GM18505 (cell line): ENCODE measurements at regions not wholly inside any gene's neighbourhood (a gene's known extent, or its start where the extent isn't known, plus 50 kb on each side); places are given as distances from the start of the nearest gene placed in this dataset.

Source experiments
- ATAC-seq: cut with Tn5 transposase; IDR thresholded peaks from one replicate; pipeline ENCODE4 v1.9.1; 2021; ENCODE audit not compliant: unreplicated experiment
- POLR2A ChIP-seq: IDR thresholded peaks from 4 replicates; pipeline ENCODE4 v1.6.1; 2011; ENCODE audit warnings: borderline replicate concordance; ENCODE audit not compliant: insufficient read depth, insufficient read length; ENCODE audit errors: extremely low read depth

- ATAC-seq: no peak
- TF ChIP-seq POLR2A: no peak
Observed at GRCh38 chr7:41910940-41911600, 208.2 kb upstream of the INHBA start.

GRCh38 chr7:41907444-41907843, 204.6 kb upstream of the INHBA start:
- ATAC-seq: no peak
- no peak for TF ChIP-seq POLR2A

GRCh38 chr7:41900532-41900931, 197.6 kb upstream of the INHBA start:
- no peak for ATAC-seq

GRCh38 chr7:41899823-41900433, 197.0 kb upstream of the INHBA start:
- ATAC-seq: no peak
- no peak for TF ChIP-seq POLR2A

More at GRCh38 chr7:41900532-41900931, 197.6 kb upstream of the INHBA start:
- TF ChIP-seq POLR2A: no peak

- no peak for TF ChIP-seq POLR2A
- ATAC-seq: no peak
Observed at GRCh38 chr7:41893656-41894055, 190.8 kb upstream of the INHBA start.

GRCh38 chr7:41892356-41893100, 189.6 kb upstream of the INHBA start:
- no peak for ATAC-seq
- TF ChIP-seq POLR2A: no peak

- TF ChIP-seq POLR2A: no peak
Observed at GRCh38 chr7:41891950-41892349, 189.1 kb upstream of the INHBA start.

GRCh38 chr7:41890631-41891274, 187.9 kb upstream of the INHBA start:
- TF ChIP-seq POLR2A: no peak
- ATAC-seq: no peak

More at GRCh38 chr7:41891950-41892349, 189.1 kb upstream of the INHBA start:
- ATAC-seq: no peak

GRCh38 chr7:41889472-41889871, 186.6 kb upstream of the INHBA start:
- no peak for TF ChIP-seq POLR2A
- no peak for ATAC-seq

GRCh38 chr7:41889040-41889439, 186.2 kb upstream of the INHBA start:
- TF ChIP-seq POLR2A: no peak
- peak; percentile 76 for ATAC-seq

GRCh38 chr7:41887416-41887815, 184.5 kb upstream of the INHBA start:
- TF ChIP-seq POLR2A: no peak
- ATAC-seq: no peak

- ATAC-seq: no peak
- TF ChIP-seq POLR2A: no peak
Observed at GRCh38 chr7:41886901-41887311, 184.0 kb upstream of the INHBA start.

- ATAC-seq: no peak
- no peak for TF ChIP-seq POLR2A
Observed at GRCh38 chr7:41886262-41886900, 183.5 kb upstream of the INHBA start.
